Heart left ventricle (tissue), 16 donors: ENCODE measurements at regions not wholly inside any gene's neighbourhood (a gene's known extent, or its start where the extent isn't known, plus 50 kb on each side); places are given as distances from the start of the nearest gene placed in this dataset.
"Not testable (repeated sequence)": the region's sequence is repeated elsewhere in the genome, so short reads cannot be mapped to it uniquely, and the experiment has no call there.

Experiments
- ATAC-seq, 4 donors: fragments of 200-7000 bp; cut with Tn5 transposase; one replicate each; pipeline ENCODE4 v1.9.1; 2020 to 2022; ENCODE audit warnings: moderate library complexity in 4 of 4, mild to moderate bottlenecking in 3 of 4, moderate number of reproducible peaks in 1 of 4
- DNase-seq, 5 donors: peaks; one replicate each; pipeline ENCODE4 v3.0.0-alpha.2; 2020
- H3K27ac ChIP-seq, 12 donors: fragments of 200-600 bp; sonication (generic) in 4 of 12; one replicate each; pipeline versions ENCODE4 v1.5.0 to v1.8.0; 2016 to 2022; ENCODE audit warnings: mild to moderate bottlenecking in 2 of 12
- H3K27me3 ChIP-seq, 9 donors: fragments of 200-600 bp; sonication (generic) in 2 of 9; one replicate each; pipeline versions ENCODE4 v1.5.1 to v1.8.0; 2016 to 2022; ENCODE audit warnings: mild to moderate bottlenecking in 3 of 9
- H3K36me3 ChIP-seq, 9 donors: fragments of 200-600 bp; sonication (generic) in 2 of 9; one replicate each; pipeline versions ENCODE4 v1.5.0 to v1.8.0; 2018 to 2022; ENCODE audit warnings: mild to moderate bottlenecking in 2 of 9
- H3K4me1 ChIP-seq, 12 donors: fragments of 200-600 bp; sonication (generic) in 4 of 12; one replicate each; pipeline versions ENCODE4 v1.5.0 to v1.8.0; 2016 to 2022; ENCODE audit warnings: mild to moderate bottlenecking in 3 of 12
- H3K4me3 ChIP-seq, 12 donors: fragments of 200-600 bp; sonication (generic) in 4 of 12; one replicate each; pipeline versions ENCODE4 v1.5.0 to v1.8.0; 2017 to 2022; ENCODE audit warnings: mild to moderate bottlenecking in 9 of 12, moderate library complexity in 4 of 12
- H3K9me3 ChIP-seq, 12 donors: fragments of 200-600 bp; sonication (generic) in 4 of 12; one replicate each; pipeline versions ENCODE4 v1.5.0 to v1.8.0; 2016 to 2022; ENCODE audit warnings: mild to moderate bottlenecking in 1 of 12
- POLR2A ChIP-seq, 2 donors: fragments of 450-650 bp; IDR thresholded peaks; one replicate each; pipeline ENCODE4 v1.6.1; 2017; ENCODE audit warnings: antibody characterized with exemption in 2 of 2, mild to moderate bottlenecking in 2 of 2, moderate library complexity in 2 of 2
- WGBS, 4 donors: extraction: QIAGEN DNeasy Blood & Tissue Kit in 2 of 4; methylation state at CpG; one replicate each; pipeline versions ENCODE4 v1.1.5 to v1.1.7; 2013 to 2018; 5-methylcytosine and 5-hydroxymethylcytosine counted together
- intact Hi-C, 10 donors: fragments of 100-400 bp; cut with DNase I; formaldehyde crosslinking; loops; one replicate each; pipeline versions ENCODE4 v1.11.1 to v1.14.2; 2022
- TF ChIP-seq, protein P1 (sequence below), 12 donors: fragments of 200-600 bp; sonication (generic) in 4 of 12; IDR thresholded peaks; one replicate each; pipeline versions ENCODE4 v1.5.0 to v1.8.0; 2018 to 2022; ENCODE audit warnings: antibody characterized with exemption in 12 of 12, mild to moderate bottlenecking in 5 of 12
- donor health status: ischemic (EF 13 %, LVEDD 7.1; RV severe dilation, severe dysfunction).
- donor health status: healthy with polysubstance abuse.
- donor health status: DM: no; HTN: yes; CAD: no.
- donor health status: DM: no; HTN: no; CAD: no.
- donor health status: ischemic (EF 25% LVEDD 6.9; RV normal size, moderate dysfunction).
- donor health status: ischemic (EF 25% LVEDD 5.7; RV mildly dilated, moderate dysfunction).
- donor health status: healthy.
- donor health status: DM: yes; HTN: yes; CAD: no.
- donor health status: ischemic (EF 35%, LVEDD 5.7; RV mildly dilated, moderate dysfunction).
- donor health status: nonischemic (EF 11% LVEDD 7.7; RV severe dilation, severe dysfunction).
- donor health status: DM: yes; HTN: yes; CAD: no.
- donor health status: PGD.
- donor health status: ischemic (EF 29% LVEDD 5.4; RV normal size, mild dysfunction).
- donor health status: nonischemic (EF 23%, LVEDD 6.1; RV moderate dilation, normal function).

DNA sequence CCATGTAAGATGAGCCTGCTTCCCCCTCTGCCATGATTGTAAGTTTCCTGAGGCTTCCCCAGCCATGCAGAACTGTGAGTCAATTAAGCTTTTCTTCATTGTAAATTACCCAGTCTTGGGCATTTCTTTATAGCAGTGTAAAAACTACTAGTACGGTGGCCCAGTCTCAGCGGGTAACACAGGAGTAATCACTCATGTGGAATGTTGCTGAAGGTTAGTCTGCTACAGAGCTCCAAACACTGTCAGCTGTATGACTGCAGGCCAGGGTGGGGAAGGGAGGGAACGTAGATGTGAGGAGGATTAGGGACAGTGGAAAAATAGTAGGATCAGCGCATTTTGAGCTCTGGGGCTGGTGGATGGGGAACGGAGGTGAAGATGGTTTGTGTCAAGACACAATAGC lies 711.2 kb upstream of the SOX11 start:
- Histone ChIP-seq H3K9me3 (no peaks in the 10 kb centered on the region), H3K36me3 (no peaks in the 10 kb centered on the region), H3K27ac (no peak overlapping the region), H3K4me3 (no peak overlapping the region), H3K27me3 (no peaks in the 10 kb centered on the region), H3K4me1 (no peaks in the 10 kb centered on the region)
- ATAC-seq = no peak
- no peak for DNase-seq
- TF ChIP-seq, protein P1, sequence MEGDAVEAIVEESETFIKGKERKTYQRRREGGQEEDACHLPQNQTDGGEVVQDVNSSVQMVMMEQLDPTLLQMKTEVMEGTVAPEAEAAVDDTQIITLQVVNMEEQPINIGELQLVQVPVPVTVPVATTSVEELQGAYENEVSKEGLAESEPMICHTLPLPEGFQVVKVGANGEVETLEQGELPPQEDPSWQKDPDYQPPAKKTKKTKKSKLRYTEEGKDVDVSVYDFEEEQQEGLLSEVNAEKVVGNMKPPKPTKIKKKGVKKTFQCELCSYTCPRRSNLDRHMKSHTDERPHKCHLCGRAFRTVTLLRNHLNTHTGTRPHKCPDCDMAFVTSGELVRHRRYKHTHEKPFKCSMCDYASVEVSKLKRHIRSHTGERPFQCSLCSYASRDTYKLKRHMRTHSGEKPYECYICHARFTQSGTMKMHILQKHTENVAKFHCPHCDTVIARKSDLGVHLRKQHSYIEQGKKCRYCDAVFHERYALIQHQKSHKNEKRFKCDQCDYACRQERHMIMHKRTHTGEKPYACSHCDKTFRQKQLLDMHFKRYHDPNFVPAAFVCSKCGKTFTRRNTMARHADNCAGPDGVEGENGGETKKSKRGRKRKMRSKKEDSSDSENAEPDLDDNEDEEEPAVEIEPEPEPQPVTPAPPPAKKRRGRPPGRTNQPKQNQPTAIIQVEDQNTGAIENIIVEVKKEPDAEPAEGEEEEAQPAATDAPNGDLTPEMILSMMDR (IDR thresholded peaks at IDR 0.05) = no peak
- TF ChIP-seq POLR2A (IDR thresholded peaks at IDR 0.05) = no peak
- 68 to 83% (median 75%) methylated on average over 5 of the region's 5 CpGs for WGBS, 4 donors
- intact Hi-C loops = loop anchor here in 1 of 10 donors (10.0 kb wide), 1 partner anchor 704 kb away; no protein-coding TSS in a partner anchor

DNA sequence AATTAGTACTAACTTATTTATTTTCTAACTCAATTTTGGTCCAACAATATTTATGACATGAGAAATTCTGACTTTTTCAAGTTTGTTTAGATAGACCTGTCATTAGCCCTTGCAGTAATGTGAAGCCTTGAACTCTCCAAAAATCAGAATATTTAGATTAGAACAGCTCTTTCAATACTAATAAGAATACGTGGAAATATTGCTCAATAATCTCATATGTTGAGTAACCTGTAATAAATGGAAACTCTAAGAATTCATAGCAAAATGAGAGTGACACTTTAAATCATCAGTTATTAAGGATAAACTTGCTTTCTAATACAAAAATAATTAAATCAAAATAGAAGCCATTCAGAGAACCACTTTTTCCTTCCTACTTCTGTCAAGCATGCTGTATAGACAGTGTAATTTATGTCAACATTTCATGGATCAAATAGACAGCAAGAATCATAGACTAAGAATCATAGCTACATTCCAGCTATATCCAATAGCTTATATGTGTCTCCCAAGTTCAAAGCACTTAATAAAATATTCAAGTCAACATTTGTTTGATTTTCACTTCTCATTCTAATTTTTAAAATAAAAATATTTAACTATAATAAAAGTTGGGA lies 710.3 kb upstream of the SOX11 start:
- DNase-seq (no peak), ATAC-seq (no peak)
- TF ChIP-seq, protein P1 (IDR thresholded peaks at IDR 0.05) = no peak
- TF ChIP-seq POLR2A (IDR thresholded peaks at IDR 0.05) = no peak
- Histone ChIP-seq H3K4me1 (no peaks in the 10 kb centered on the region), H3K27ac (no peak overlapping the region), H3K27me3 (no peaks in the 10 kb centered on the region), H3K9me3 (no peaks in the 10 kb centered on the region), H3K4me3 (no peak overlapping the region), H3K36me3 (no peaks in the 10 kb centered on the region)
- 68 to 77% (median 75%) methylated on average over 1 of the region's 1 CpG for WGBS, 4 donors
- intact Hi-C loops = loop anchor here in 1 of 10 donors (10.0 kb wide), 1 partner anchor 703 kb away; no protein-coding TSS in a partner anchor

DNA sequence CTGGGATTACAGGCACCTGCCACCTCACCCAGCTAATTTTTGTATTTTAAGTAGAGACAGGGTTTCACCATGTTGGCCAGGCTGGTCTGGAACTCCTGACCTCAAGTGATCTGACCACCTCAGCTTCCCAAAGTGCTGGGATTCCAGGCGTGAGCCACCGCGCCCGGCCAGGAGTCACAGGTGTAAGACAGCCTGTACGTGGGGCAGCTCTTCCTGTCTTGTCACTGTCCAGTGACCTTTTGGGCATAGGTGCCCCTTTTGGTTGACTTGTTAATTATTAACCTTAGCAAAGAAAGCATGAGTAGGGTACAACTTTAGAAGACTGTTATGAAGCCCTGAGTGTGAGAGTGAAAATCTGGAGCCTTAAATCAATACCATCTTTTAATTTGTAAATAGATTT lies 703.7 kb upstream of the SOX11 start:
- not testable (repeated sequence) for H3K4me1 ChIP-seq, H3K27me3 ChIP-seq, H3K36me3 ChIP-seq, H3K27ac ChIP-seq, ATAC-seq, H3K9me3 ChIP-seq, H3K4me3 ChIP-seq, DNase-seq
- intact Hi-C loops = loop anchor here in 1 of 10 donors (10.0 kb wide), 1 partner anchor 696 kb away; no protein-coding TSS in a partner anchor
- WGBS, 4 donors = 48 to 84% (median 83%) methylated on average over 5 of the region's 5 CpGs

DNA sequence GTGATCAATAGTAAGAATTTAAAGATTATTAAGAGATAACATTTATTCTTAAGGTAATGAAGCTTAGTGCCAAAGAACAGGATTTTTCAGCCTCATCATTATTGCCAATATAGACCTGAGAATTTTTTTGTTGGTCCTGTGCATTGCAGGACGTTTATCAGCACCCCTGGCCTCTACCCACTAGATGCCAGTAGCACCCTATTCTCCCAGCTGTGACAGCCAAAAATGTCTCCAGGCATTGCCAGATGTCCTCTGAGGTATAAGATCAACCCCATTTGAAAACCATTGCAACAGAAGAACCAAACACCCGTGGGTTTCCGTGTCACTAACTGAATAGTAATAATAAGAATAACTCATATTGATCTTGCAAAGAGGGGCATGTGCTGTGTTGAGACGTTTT lies 700.0 kb upstream of the SOX11 start:
- intact Hi-C loops = loop anchor here in 6 of 10 donors (1.0 to 10.0 kb wide), 5 partner anchors 374 to 1783 kb away; partner anchors contain the start of gene SOX11 (in 2 of the 6)

More for the DNA sequence above, 700.0 kb upstream of the SOX11 start:
- DNase-seq = no peak
- no peaks in the 10 kb centered on the region for H3K36me3 ChIP-seq
- H3K27ac ChIP-seq = no peak overlapping the region
- no peaks in the 10 kb centered on the region for H3K4me1 ChIP-seq
- WGBS, 4 donors = 41 to 57% (median 46%) methylated on average over 4 of the region's 4 CpGs
- peaks cover 0 to 4% (median 0%) of the 10 kb centered on the region in 9 donors for H3K27me3 ChIP-seq
- TF ChIP-seq, protein P1 (IDR thresholded peaks at IDR 0.05) = peak in 9 of 12 donors; percentile 8 to 55 (median 29)
- TF ChIP-seq POLR2A (IDR thresholded peaks at IDR 0.05) = no peak
- ATAC-seq = peak in 2 of 4 donors; percentile 45 to 66
- no peak overlapping the region for H3K4me3 ChIP-seq
- no peaks in the 10 kb centered on the region for H3K9me3 ChIP-seq
